H9 (cell line): ENCODE measurements at regions not wholly inside any gene's neighbourhood (a gene's known extent, or its start where the extent isn't known, plus 50 kb on each side); places are given as distances from the start of the nearest gene placed in this dataset.

Source experiments
- DNase-seq: peaks from one replicate; pipeline ENCODE4 v3.0.0-alpha.2; 2017
- H2AFZ ChIP-seq: one replicate; pipeline ENCODE4 v1.6.1; 2013; ENCODE audit warnings: mild to moderate bottlenecking, low read length, control low read depth, moderate library complexity
- H2AK5ac ChIP-seq: 2 replicates; pipeline ENCODE4 v1.6.1; 2013; ENCODE audit warnings: low read length, control low read depth, mixed read lengths; ENCODE audit not compliant: insufficient read length
- H2BK120ac ChIP-seq: one replicate; pipeline ENCODE4 v1.6.1; 2013; ENCODE audit warnings: low read depth, mild to moderate bottlenecking, low read length, control low read depth, inconsistent platforms; ENCODE audit not compliant: poor library complexity, severe bottlenecking
- H2BK12ac ChIP-seq: 2 replicates; pipeline ENCODE4 v1.6.1; 2013; ENCODE audit warnings: low read length, control low read depth, mixed read lengths, low read depth; ENCODE audit not compliant: insufficient read length
- H2BK15ac ChIP-seq: 2 replicates; pipeline ENCODE4 v1.6.1; 2013; ENCODE audit warnings: low read depth, low read length, control low read depth
- H2BK20ac ChIP-seq: one replicate; pipeline ENCODE4 v1.6.1; 2013; ENCODE audit warnings: low read depth, mild to moderate bottlenecking, low read length, control low read depth, inconsistent platforms; ENCODE audit not compliant: poor library complexity, severe bottlenecking
- H2BK5ac ChIP-seq: 2 replicates; pipeline ENCODE4 v1.6.1; 2013; ENCODE audit warnings: low read length, control low read depth, mixed read lengths; ENCODE audit not compliant: insufficient read length
- H3K14ac ChIP-seq: 2 replicates; pipeline ENCODE4 v1.6.1; 2013; ENCODE audit warnings: low read length, control low read depth; ENCODE audit not compliant: insufficient read depth
- H3K18ac ChIP-seq: 2 replicates; pipeline ENCODE4 v1.6.1; 2013; ENCODE audit warnings: low read depth, mild to moderate bottlenecking, mixed read lengths, low read length, control low read depth; ENCODE audit not compliant: insufficient read length
- H3K23ac ChIP-seq: 2 replicates; pipeline ENCODE4 v1.6.1; 2013; ENCODE audit warnings: low read length, control low read depth, mixed read lengths, low read depth; ENCODE audit not compliant: insufficient read length
- H3K23me2 ChIP-seq: 2 replicates; pipeline ENCODE4 v1.6.1; 2013; ENCODE audit warnings: low read depth, mild to moderate bottlenecking, mixed read lengths, low read length, control low read depth; ENCODE audit not compliant: insufficient read length, poor library complexity, severe bottlenecking
- H3K27ac ChIP-seq: 2 replicates; pipeline ENCODE4 v1.5.1; 2013; ENCODE audit warnings: low read length, control low read depth, mixed read lengths, low read depth; ENCODE audit not compliant: insufficient read length
- H3K27me3 ChIP-seq: 2 replicates; pipeline ENCODE4 v1.6.1; 2013; ENCODE audit warnings: low read length, control low read depth, inconsistent platforms; ENCODE audit not compliant: insufficient read depth
- H3K4ac ChIP-seq: 2 replicates; pipeline ENCODE4 v1.6.1; 2013; ENCODE audit warnings: low read depth, mild to moderate bottlenecking, control low read depth, inconsistent platforms, low read length, moderate library complexity
- H3K4me1 ChIP-seq: 2 replicates; pipeline ENCODE4 v1.6.1; 2013; ENCODE audit warnings: low read length, control low read depth, inconsistent platforms; ENCODE audit not compliant: insufficient read depth
- H3K4me2 ChIP-seq: 2 replicates; pipeline ENCODE4 v1.6.1; 2013; ENCODE audit warnings: low read length, control low read depth, mixed read lengths; ENCODE audit not compliant: insufficient read length, insufficient read depth
- H3K56ac ChIP-seq: 2 replicates; pipeline ENCODE4 v1.6.1; 2013; ENCODE audit warnings: low read depth, mild to moderate bottlenecking, mixed read lengths, low read length, control low read depth; ENCODE audit not compliant: insufficient read length
- H3K79me1 ChIP-seq: 2 replicates; pipeline ENCODE4 v1.6.1; 2013; ENCODE audit warnings: low read depth, mild to moderate bottlenecking, moderate library complexity, low read length, control low read depth, inconsistent platforms; ENCODE audit not compliant: insufficient read depth, poor library complexity, severe bottlenecking
- H3K79me2 ChIP-seq: 2 replicates; pipeline ENCODE4 v1.6.1; 2013; ENCODE audit warnings: low read length, control low read depth, inconsistent platforms; ENCODE audit not compliant: insufficient read depth
- H3K9ac ChIP-seq: 2 replicates; pipeline ENCODE4 v1.6.1; 2013; ENCODE audit warnings: low read length, control low read depth, mixed read lengths; ENCODE audit not compliant: insufficient read length; ENCODE audit errors: extremely low read depth
- H3K9me3 ChIP-seq: one replicate; pipeline ENCODE4 v1.6.1; 2013; ENCODE audit warnings: low read depth, low read length, inconsistent platforms; ENCODE audit not compliant: control insufficient read depth
- H3T11ph ChIP-seq: one replicate; pipeline ENCODE4 v1.6.1; 2013; ENCODE audit warnings: mild to moderate bottlenecking, low read length, control low read depth, inconsistent platforms
- H4K20me1 ChIP-seq: one replicate; pipeline ENCODE4 v1.6.1; 2013; ENCODE audit not compliant: control insufficient read depth, insufficient read length, insufficient read depth
- H4K5ac ChIP-seq: 2 replicates; pipeline ENCODE4 v1.6.1; 2013; ENCODE audit warnings: low read depth, mild to moderate bottlenecking, mixed read lengths, low read length, control low read depth; ENCODE audit not compliant: insufficient read length
- H4K8ac ChIP-seq: replicated peaks from 2 replicates; pipeline ENCODE4 v1.6.1; 2013; ENCODE audit warnings: low read length, control low read depth, mixed read lengths, low read depth; ENCODE audit not compliant: insufficient read length
- H4K91ac ChIP-seq: 2 replicates; pipeline ENCODE4 v1.6.1; 2013; ENCODE audit warnings: low read depth, mild to moderate bottlenecking, moderate library complexity, mixed read lengths, low read length, control low read depth; ENCODE audit not compliant: insufficient read length
- H3K27ac Mint-ChIP-seq, 3 experiments: 2 replicates in 2 of 3; 3 replicates in 1 of 3; pipeline ENCODE4 v1.8.0; 2020 to 2021; ENCODE audit warnings: mixed read lengths in 3 of 3, mild to moderate bottlenecking in 1 of 3, moderate library complexity in 1 of 3
- H3K27me3 Mint-ChIP-seq: 2 replicates; pipeline ENCODE4 v1.8.0; 2021; ENCODE audit warnings: low read depth, mild to moderate bottlenecking, moderate library complexity, mixed read lengths
- H3K36me3 Mint-ChIP-seq, 3 experiments: 2 replicates in 2 of 3; 3 replicates in 1 of 3; pipeline ENCODE4 v1.8.0; 2020 to 2021; ENCODE audit warnings: low read depth in 3 of 3, mixed read lengths in 3 of 3; ENCODE audit not compliant: insufficient read depth in 1 of 3
- H3K4me1 Mint-ChIP-seq, 2 experiments: 2 replicates each; pipeline ENCODE4 v1.8.0; 2020; ENCODE audit warnings: mixed read lengths in 2 of 2
- H3K4me3 Mint-ChIP-seq, 2 experiments: 2 replicates in 1 of 2; 3 replicates in 1 of 2; pipeline ENCODE4 v1.8.0; 2020 to 2021; ENCODE audit warnings: mild to moderate bottlenecking in 2 of 2, mixed read lengths in 2 of 2, moderate library complexity in 1 of 2
- H3K9me3 Mint-ChIP-seq, 2 experiments: 2 replicates in 1 of 2; 3 replicates in 1 of 2; pipeline ENCODE4 v1.8.0; 2020; ENCODE audit warnings: mild to moderate bottlenecking in 2 of 2, mixed read lengths in 2 of 2, moderate library complexity in 1 of 2
- CTCF ChIP-seq: fragments of 200-600 bp; sonication (generic); conservative IDR thresholded peaks from 3 replicates; pipeline ENCODE4 v1.8.0; 2021; ENCODE audit warnings: antibody characterized with exemption, mild to moderate bottlenecking
- WGBS: extraction: QIAGEN DNeasy Blood & Tissue Kit; methylation state at CpG from one replicate; pipeline ENCODE4 v1.1.7; 2013; ENCODE audit warnings: missing lambda C conversion rate, low lambda C conversion rate, mixed read lengths; ENCODE audit not compliant: insufficient read length; ENCODE audit errors: extremely low coverage; 5-methylcytosine and 5-hydroxymethylcytosine counted together

- Histone ChIP-seq H3T11ph (no peak overlapping the region), H3K14ac (no peak overlapping the region), H3K4me1 (no peaks in the 10 kb centered on the region), H3K27me3 (no peaks in the 10 kb centered on the region), H3K9ac (no peak overlapping the region), H3K23me2 (no peaks in the 10 kb centered on the region), H2BK120ac (no peak overlapping the region), H3K23ac (no peak overlapping the region), H2BK12ac (no peak overlapping the region), H3K4me2 (no peak overlapping the region), H2BK15ac (no peak overlapping the region), H3K18ac (no peak overlapping the region), H2BK20ac (no peak overlapping the region), H4K5ac (no peak overlapping the region), H3K27ac (no peak overlapping the region), H3K4ac (no peak overlapping the region), H3K9me3 (no peaks in the 10 kb centered on the region), H2AFZ (no peak overlapping the region), H3K56ac (no peak overlapping the region), H4K20me1 (no peaks in the 10 kb centered on the region), H2BK5ac (no peak overlapping the region), H3K79me1 (no peaks in the 10 kb centered on the region), H2AK5ac (no peak overlapping the region), H4K91ac (no peak overlapping the region), H4K8ac (no peak overlapping the region), H3K79me2 (no peaks in the 10 kb centered on the region)
- Mint-ChIP-seq H3K4me3 (no peak overlapping the region), H3K36me3 (no peaks in the 10 kb centered on the region), H3K4me1 (no peaks in the 10 kb centered on the region), H3K27me3 (no peaks in the 10 kb centered on the region), H3K9me3 (no peaks in the 10 kb centered on the region; a peak in 1 of 5 replicates), H3K27ac (no peak overlapping the region)
- no peak for TF ChIP-seq CTCF
- DNase-seq = no peak
- no CpG with 5 or more reads among the region's 2 CpGs for WGBS
Observed at GRCh38 chr4:37066159-37066558, 178.4 kb upstream of the NWD2 start.
